Breast epithelium (tissue), 4 donors: ENCODE measurements at regions not wholly inside any gene's neighbourhood (a gene's known extent, or its start where the extent isn't known, plus 50 kb on each side); places are given as distances from the start of the nearest gene placed in this dataset.

Experiments used
- DNase-seq, 2 donors: peaks; one replicate each; pipeline ENCODE4 v3.0.0-alpha.2; 2019; ENCODE audit warnings: low spot score in 2 of 2
- H3K27ac ChIP-seq, 2 donors: fragments of 200-600 bp; sonication (generic) in 1 of 2; one replicate each; pipeline ENCODE4 v1.5.1; 2016 to 2019; ENCODE audit warnings: mild to moderate bottlenecking in 1 of 2
- H3K27me3 ChIP-seq, 2 donors: fragments of 200-600 bp; sonication (generic) in 1 of 2; one replicate each; pipeline versions ENCODE4 v1.5.1 to v1.6.0; 2017 to 2019; ENCODE audit warnings: control low read depth in 1 of 2, mild to moderate bottlenecking in 1 of 2
- H3K36me3 ChIP-seq: fragments of 200-600 bp; one replicate; pipeline ENCODE4 v1.5.1; 2019
- H3K4me1 ChIP-seq, 2 donors: fragments of 200-600 bp; sonication (generic); one replicate each; pipeline ENCODE4 v1.5.1; 2016 to 2019; ENCODE audit warnings: control low read depth in 1 of 2
- H3K4me3 ChIP-seq, 3 donors: fragments of 200-600 bp; sonication (generic); 1 replicate in 2 of 3; 2 replicates in 1 of 3; pipeline ENCODE4 v1.5.1; 2016 to 2019; ENCODE audit warnings: mild to moderate bottlenecking in 3 of 3, moderate library complexity in 2 of 3
- H3K9me3 ChIP-seq, 2 donors: fragments of 200-600 bp; sonication (generic) in 1 of 2; one replicate each; pipeline ENCODE4 v1.5.1; 2016 to 2019; ENCODE audit warnings: control low read depth in 1 of 2
- CTCF ChIP-seq, 3 donors: fragments of 450-650 bp; IDR thresholded peaks; one replicate each; pipeline ENCODE4 v1.5.1; 2016 to 2017; ENCODE audit warnings: antibody characterized with exemption in 3 of 3, mild to moderate bottlenecking in 3 of 3, moderate library complexity in 3 of 3
- POLR2A ChIP-seq: fragments of 450-650 bp; IDR thresholded peaks from one replicate; pipeline ENCODE4 v1.6.1; 2016; ENCODE audit warnings: antibody characterized with exemption, mild to moderate bottlenecking, moderate library complexity
- POLR2AphosphoS5 ChIP-seq, 3 donors: sonication (generic); formaldehyde crosslinking; IDR thresholded peaks; one replicate each; pipeline ENCODE4 v1.6.1; 2017; ENCODE audit warnings: antibody characterized with exemption in 3 of 3
- intact Hi-C: fragments of 100-400 bp; cut with DNase I; formaldehyde crosslinking; loops from one replicate; pipeline ENCODE4 v1.15.1; 2023; ENCODE audit warnings: low total_unique reads

- DNase-seq: no peak
- H3K4me3 ChIP-seq: no peak overlapping the region
- H3K4me1 ChIP-seq: no peaks in the 10 kb centered on the region
- no peaks in the 10 kb centered on the region for H3K36me3 ChIP-seq
- intact Hi-C loops: no loop called here
- H3K27ac ChIP-seq: no peak overlapping the region
- H3K9me3 ChIP-seq: no peaks in the 10 kb centered on the region
- TF ChIP-seq CTCF (IDR thresholded peaks at IDR 0.05): no peak
- H3K27me3 ChIP-seq: no peaks in the 10 kb centered on the region
Measured at GRCh38 chr4:148716431-148717052, 274.3 kb upstream of the NR3C2 start.

GRCh38 chr4:148704291-148704690 lies 262.1 kb upstream of the NR3C2 start:
- DNase-seq: no peak
- Histone ChIP-seq H3K4me1 (no peaks in the 10 kb centered on the region), H3K36me3 (no peaks in the 10 kb centered on the region), H3K27ac (no peak overlapping the region), H3K9me3 (no peaks in the 10 kb centered on the region), H3K4me3 (no peak overlapping the region), H3K27me3 (no peaks in the 10 kb centered on the region)
- intact Hi-C loops: no loop called here
- no peak for TF ChIP-seq CTCF (IDR thresholded peaks at IDR 0.05)
- TF ChIP-seq POLR2A: no peak
- TF ChIP-seq POLR2AphosphoS5 (IDR thresholded peaks at IDR 0.05): no peak

- Histone ChIP-seq H3K4me1 (no peaks in the 10 kb centered on the region), H3K27ac (no peak overlapping the region), H3K27me3 (no peaks in the 10 kb centered on the region), H3K36me3 (no peaks in the 10 kb centered on the region), H3K4me3 (no peak overlapping the region), H3K9me3 (no peaks in the 10 kb centered on the region)
- no peak for DNase-seq
- no peak for TF ChIP-seq POLR2A
- no peak for TF ChIP-seq CTCF (IDR thresholded peaks at IDR 0.05)
- TF ChIP-seq POLR2AphosphoS5 (IDR thresholded peaks at IDR 0.05): no peak
- intact Hi-C loops: no loop called here
Measured at GRCh38 chr4:148694702-148695101, 252.5 kb upstream of the NR3C2 start.

- Histone ChIP-seq H3K9me3 (no peaks in the 10 kb centered on the region), H3K36me3 (no peaks in the 10 kb centered on the region), H3K4me3 (no peak overlapping the region), H3K27me3 (no peaks in the 10 kb centered on the region), H3K4me1 (no peaks in the 10 kb centered on the region), H3K27ac (no peak overlapping the region)
- no peak for DNase-seq
- TF ChIP-seq POLR2A: no peak
- no peak for TF ChIP-seq POLR2AphosphoS5 (IDR thresholded peaks at IDR 0.05)
- no peak for TF ChIP-seq CTCF (IDR thresholded peaks at IDR 0.05)
- intact Hi-C loops: no loop called here
Measured at GRCh38 chr4:148693913-148694649, 251.9 kb upstream of the NR3C2 start.

- intact Hi-C loops: no loop called here
Measured at GRCh38 chr4:148692242-148692641, 250.0 kb upstream of the NR3C2 start.

More at GRCh38 chr4:148692242-148692641, 250.0 kb upstream of the NR3C2 start:
- no peaks in the 10 kb centered on the region for H3K36me3 ChIP-seq
- no peaks in the 10 kb centered on the region for H3K4me1 ChIP-seq
- H3K27ac ChIP-seq: no peak overlapping the region
- DNase-seq: no peak
- TF ChIP-seq POLR2A: no peak
- no peak for TF ChIP-seq CTCF (IDR thresholded peaks at IDR 0.05)
- TF ChIP-seq POLR2AphosphoS5 (IDR thresholded peaks at IDR 0.05): no peak
- no peaks in the 10 kb centered on the region for H3K27me3 ChIP-seq
- H3K9me3 ChIP-seq: no peaks in the 10 kb centered on the region
- no peak overlapping the region for H3K4me3 ChIP-seq
